IPS-20b (cell line): ENCODE measurements at regions not wholly inside any gene's neighbourhood (a gene's known extent, or its start where the extent isn't known, plus 50 kb on each side); places are given as distances from the start of the nearest gene placed in this dataset.

Experiments
- H3K27ac ChIP-seq: one replicate; pipeline ENCODE4 v1.5.1; 2013; ENCODE audit warnings: low read length
- H3K27me3 ChIP-seq: 2 replicates; pipeline ENCODE4 v1.6.1; 2013; ENCODE audit warnings: mild to moderate bottlenecking, low read length, inconsistent platforms; ENCODE audit not compliant: insufficient read depth
- H3K36me3 ChIP-seq: 2 replicates; pipeline ENCODE4 v1.6.1; 2013; ENCODE audit warnings: low read depth, mild to moderate bottlenecking, inconsistent platforms, low read length, moderate library complexity; ENCODE audit not compliant: insufficient read depth
- H3K4me1 ChIP-seq: 2 replicates; pipeline ENCODE4 v1.6.1; 2013; ENCODE audit warnings: mild to moderate bottlenecking, control low read depth, inconsistent platforms, low read length, moderate library complexity; ENCODE audit not compliant: insufficient read depth
- H3K4me3 ChIP-seq: 2 replicates; pipeline ENCODE4 v1.5.1; 2013; ENCODE audit warnings: mild to moderate bottlenecking, low read length, inconsistent platforms
- H3K9ac ChIP-seq: 2 replicates; pipeline ENCODE4 v1.6.1; 2013; ENCODE audit warnings: low read depth, mild to moderate bottlenecking, inconsistent platforms, low read length, moderate library complexity
- H3K9me3 ChIP-seq: 2 replicates; pipeline ENCODE4 v1.6.1; 2013; ENCODE audit warnings: mild to moderate bottlenecking, low read depth, low read length, inconsistent platforms; ENCODE audit not compliant: insufficient read depth

DNA sequence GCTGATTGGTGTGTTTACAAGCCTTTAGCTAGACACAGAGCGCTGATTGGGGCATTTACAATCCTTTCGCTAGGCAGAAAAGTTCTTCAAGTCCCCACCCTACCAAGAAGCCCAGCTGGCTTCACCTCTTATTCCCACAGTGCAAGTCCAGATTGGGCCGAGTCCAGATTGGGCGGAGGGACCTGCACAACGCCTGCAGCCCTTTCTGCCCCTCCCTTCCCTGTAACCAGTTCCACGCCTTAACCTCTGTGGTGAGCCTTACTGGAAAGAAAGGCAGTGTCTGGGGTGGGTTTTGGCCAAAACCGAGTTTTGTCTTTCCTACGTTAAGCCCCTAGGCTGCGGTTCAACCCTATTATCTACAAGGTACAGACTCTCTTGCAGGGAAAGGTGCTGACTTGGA is 268.7 kb downstream of the ZEB1 start:
- Histone ChIP-seq H3K27me3 (no peaks in the 10 kb centered on the region), H3K4me3 (no peak overlapping the region), H3K9me3 (no peaks in the 10 kb centered on the region; the same call in 1 of the 2 replicates), H3K9ac (no peak overlapping the region), H3K4me1 (peaks cover 3% of the 10 kb centered on the region; the same call in 1 of the 2 replicates), H3K27ac (no peak overlapping the region), H3K36me3 (no peaks in the 10 kb centered on the region)

- no peak overlapping the region for H3K9ac ChIP-seq
- H3K4me1 ChIP-seq = peaks cover 3% of the 10 kb centered on the region; the same call in 1 of the 2 replicates
- no peak overlapping the region for H3K4me3 ChIP-seq
Measured at GRCh38 chr10:31586723-31587638, 268.0 kb downstream of the ZEB1 start.

DNA sequence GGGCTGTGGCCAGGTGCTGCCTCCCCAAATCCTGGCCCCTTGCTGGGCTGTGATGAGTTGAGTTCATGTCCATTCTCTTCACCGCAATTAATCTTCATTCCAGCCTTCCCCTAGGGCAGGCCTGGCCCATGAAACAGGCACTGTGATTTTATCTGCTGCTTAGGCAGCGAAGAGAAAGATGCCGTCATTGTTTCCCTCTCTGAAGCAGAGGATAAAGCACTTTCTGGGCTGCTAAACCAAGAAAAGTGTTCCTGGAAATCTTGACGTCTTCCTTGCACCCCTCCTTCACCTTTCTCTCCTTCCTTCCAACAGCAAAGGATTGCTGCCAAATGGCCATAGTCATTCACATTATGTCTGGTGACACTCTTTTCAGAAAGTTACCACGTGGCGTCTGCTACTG is 265.9 kb downstream of the ZEB1 start:
- no peak overlapping the region for H3K27ac ChIP-seq
- no peaks in the 10 kb centered on the region for H3K27me3 ChIP-seq
- no peak overlapping the region for H3K4me3 ChIP-seq
- no peak overlapping the region for H3K9ac ChIP-seq
- H3K9me3 ChIP-seq = no peaks in the 10 kb centered on the region; the same call in 1 of the 2 replicates
- no peaks in the 10 kb centered on the region for H3K36me3 ChIP-seq
- peaks cover 3% of the 10 kb centered on the region; the same call in 1 of the 2 replicates for H3K4me1 ChIP-seq

More at GRCh38 chr10:31586723-31587638, 268.0 kb downstream of the ZEB1 start:
- Histone ChIP-seq H3K36me3 (no peaks in the 10 kb centered on the region), H3K27ac (no peak overlapping the region), H3K9me3 (no peaks in the 10 kb centered on the region; the same call in 1 of the 2 replicates), H3K27me3 (no peaks in the 10 kb centered on the region)

GRCh38 chr10:31584098-31584631 is 265.1 kb downstream of the ZEB1 start:
- H3K4me3 ChIP-seq = no peak overlapping the region
- no peak overlapping the region for H3K27ac ChIP-seq
- no peak overlapping the region for H3K9ac ChIP-seq
- H3K36me3 ChIP-seq = no peaks in the 10 kb centered on the region
- H3K9me3 ChIP-seq = no peaks in the 10 kb centered on the region; the same call in 1 of the 2 replicates
- no peaks in the 10 kb centered on the region for H3K27me3 ChIP-seq
- H3K4me1 ChIP-seq = peaks cover 3% of the 10 kb centered on the region; the same call in 1 of the 2 replicates

DNA sequence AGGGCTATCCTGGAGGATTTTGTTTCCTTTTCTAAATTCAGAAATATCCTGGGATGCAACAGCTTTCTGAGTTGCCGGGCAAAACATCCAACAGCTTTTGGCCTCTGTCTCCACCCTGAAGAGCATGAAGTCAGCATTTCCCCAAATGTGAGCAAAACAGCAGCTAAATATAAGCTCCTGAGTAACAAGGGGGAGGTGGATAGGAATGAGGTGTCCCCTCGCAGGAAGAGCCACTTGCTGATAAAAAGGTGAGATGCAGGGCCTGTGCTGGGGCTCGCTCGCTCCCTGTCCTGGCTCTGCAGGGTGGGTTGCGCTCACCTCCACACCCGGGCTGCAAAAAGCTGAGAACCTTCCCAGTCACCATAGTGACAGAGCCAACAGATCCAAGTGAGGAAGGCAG is 264.3 kb downstream of the ZEB1 start:
- Histone ChIP-seq H3K27ac (no peak overlapping the region), H3K9ac (no peak overlapping the region), H3K36me3 (no peaks in the 10 kb centered on the region), H3K9me3 (no peaks in the 10 kb centered on the region; the same call in 1 of the 2 replicates), H3K4me1 (peaks cover 3% of the 10 kb centered on the region; the same call in 1 of the 2 replicates), H3K27me3 (no peaks in the 10 kb centered on the region), H3K4me3 (no peak overlapping the region)

DNA sequence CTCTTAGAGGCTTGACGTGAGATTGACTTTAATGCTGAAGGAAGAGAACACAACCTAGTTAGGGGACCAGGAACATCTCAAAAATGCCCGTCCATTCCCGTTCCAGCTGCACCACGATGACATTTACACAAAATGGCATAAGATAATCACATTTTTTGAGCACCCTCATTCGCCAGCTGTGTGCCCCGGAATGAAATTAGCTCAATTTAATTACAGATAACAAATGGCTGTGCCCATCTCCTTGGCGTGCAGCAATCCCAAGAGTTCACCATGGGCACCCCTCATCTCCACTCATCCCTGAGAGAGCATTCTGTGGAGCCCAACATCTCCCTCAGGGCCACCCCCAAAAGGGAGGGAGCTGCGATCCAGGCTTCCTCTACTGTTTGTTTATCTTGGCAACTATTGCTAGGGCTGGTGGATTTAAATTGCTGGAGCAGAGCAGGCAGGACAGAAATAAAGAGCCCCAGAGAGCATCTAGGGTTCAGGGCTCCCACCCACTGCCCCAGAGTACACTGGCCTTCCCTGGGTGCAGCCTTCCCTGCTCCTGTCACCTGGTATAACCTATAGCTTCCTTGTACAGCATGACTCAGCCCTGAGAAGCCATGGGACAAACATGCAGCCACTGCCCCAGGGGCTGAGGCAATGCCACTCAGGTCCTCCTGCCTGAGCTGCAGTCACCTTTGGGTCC is 263.5 kb downstream of the ZEB1 start:
- Histone ChIP-seq H3K27ac (no peak overlapping the region), H3K4me3 (no peak overlapping the region), H3K4me1 (peaks cover 3% of the 10 kb centered on the region; the same call in 1 of the 2 replicates), H3K9ac (no peak overlapping the region), H3K9me3 (no peaks in the 10 kb centered on the region; the same call in 1 of the 2 replicates), H3K36me3 (no peaks in the 10 kb centered on the region), H3K27me3 (no peaks in the 10 kb centered on the region)

GRCh38 chr10:31581741-31582323 is 262.8 kb downstream of the ZEB1 start:
- Histone ChIP-seq H3K4me1 (peaks cover 3% of the 10 kb centered on the region; the same call in 1 of the 2 replicates), H3K36me3 (no peaks in the 10 kb centered on the region), H3K9ac (no peak overlapping the region), H3K27me3 (no peaks in the 10 kb centered on the region), H3K9me3 (peaks cover 3% of the 10 kb centered on the region; the same call in 1 of the 2 replicates), H3K27ac (no peak overlapping the region), H3K4me3 (no peak overlapping the region)

DNA sequence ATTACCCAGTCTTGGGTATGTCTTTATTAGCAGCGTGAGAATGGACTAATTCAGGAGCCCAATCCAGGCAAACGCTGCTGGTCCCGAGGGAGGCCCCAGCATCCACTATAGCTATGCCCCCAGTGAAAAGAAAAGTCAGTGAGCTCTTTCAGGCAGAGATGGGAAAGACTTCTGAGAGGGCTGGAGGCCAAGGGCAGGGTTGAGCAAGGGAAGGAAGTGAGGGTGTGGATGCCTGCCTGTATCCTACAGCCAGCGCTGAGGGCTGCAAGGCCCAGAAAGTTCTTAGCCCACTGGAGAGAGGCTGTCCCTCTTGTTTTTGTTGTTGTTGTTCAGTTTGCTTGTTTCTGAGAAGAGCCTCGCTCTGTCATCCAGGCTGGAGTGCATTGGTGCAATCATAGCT is 261.6 kb downstream of the ZEB1 start:
- Histone ChIP-seq H3K4me3 (no peak overlapping the region), H3K9me3 (0 out of 2 replicates have a peak, but pooled peaks cover 3% of the 10 kb centered on the region), H3K36me3 (no peaks in the 10 kb centered on the region), H3K9ac (no peak overlapping the region), H3K27ac (no peak overlapping the region), H3K27me3 (no peaks in the 10 kb centered on the region), H3K4me1 (peaks cover 3% of the 10 kb centered on the region; the same call in 1 of the 2 replicates)
